Endothelial cell of umbilical vein (primary cell): ENCODE measurements at regions not wholly inside any gene's neighbourhood (a gene's known extent, or its start where the extent isn't known, plus 50 kb on each side); places are given as distances from the start of the nearest gene placed in this dataset.

Experiments used
- BruUV-seq: library from RNA; stranded (reverse); fragments of 400-500 nt; replicated peaks from 2 replicates; lab custom pipeline; 2021; lab: Mats Ljungman, UMichigan
- CTCF ChIA-PET: fragments of 300-600, 350-600 bp; sonication (Branson Sonifier 250); formaldehyde crosslinking; loops from one replicate; lab custom pipeline; 2021; ENCODE audit warnings: antibody characterized with exemption, inconsistent platforms; lab: Charles Lee
- POLR2A ChIA-PET: fragments of 300-600, 350-600 bp; sonication (Branson Sonifier 250); formaldehyde crosslinking; loops from one replicate; lab custom pipeline; 2021; ENCODE audit warnings: antibody characterized with exemption, inconsistent platforms; lab: Charles Lee
- DNase-seq: peaks from one replicate; pipeline ENCODE4 v3.0.0-alpha.2; 2011; ENCODE audit warnings: low read depth, low spot score
- FAIRE-seq: peaks from 2 replicates; lab custom pipeline; 2011; peaks lifted over from hg19 to GRCh38; lab: Jason Lieb, UNC
- H2AFZ ChIP-seq: 2 replicates; pipeline ENCODE4 v1.6.0; 2012; ENCODE audit warnings: low read depth, low read length, control low read depth, inconsistent platforms
- H3K27ac ChIP-seq: 2 replicates; pipeline ENCODE4 v1.5.1; 2011; ENCODE audit warnings: low read depth, mild to moderate bottlenecking, control low read depth, low read length, moderate library complexity; ENCODE audit not compliant: insufficient read depth
- H3K27me3 ChIP-seq, 2 experiments: 2 replicates each; pipeline versions ENCODE4 v1.6.0 to v1.6.1; 2011; ENCODE audit warnings: low read length in 2 of 2, mixed read lengths in 1 of 2; ENCODE audit not compliant: control insufficient read depth in 2 of 2, insufficient read depth in 2 of 2
- H3K36me3 ChIP-seq, 2 experiments: 2 replicates in 1 of 2; 3 replicates in 1 of 2; pipeline ENCODE4 v1.5.1; 2011; ENCODE audit warnings: low read length in 2 of 2, mild to moderate bottlenecking in 1 of 2, moderate library complexity in 1 of 2; ENCODE audit not compliant: control insufficient read depth in 2 of 2, insufficient read depth in 2 of 2; ENCODE audit errors: extremely low read depth in 1 of 2
- H3K4me1 ChIP-seq: 3 replicates; pipeline ENCODE4 v1.5.1; 2011; ENCODE audit warnings: mild to moderate bottlenecking, low read length; ENCODE audit not compliant: control insufficient read depth, insufficient read depth; ENCODE audit errors: extremely low read depth
- H3K4me2 ChIP-seq: 2 replicates; pipeline ENCODE4 v1.6.1; 2011; ENCODE audit warnings: low read length, control low read depth, mixed read lengths; ENCODE audit not compliant: insufficient read depth
- H3K4me3 ChIP-seq, 3 experiments: fragments of 200-600 bp in 1 of 3; sonication (generic), shearing (Covaris generic) in 1 of 3; replicated peaks in 1 of 3; 2 replicates each; pipeline ENCODE4 v1.5.1; 2011 to 2016; ENCODE audit warnings: control low read depth in 3 of 3, low read length in 3 of 3, mild to moderate bottlenecking in 2 of 3, inconsistent platforms in 1 of 3, low read depth in 1 of 3, moderate library complexity in 1 of 3; ENCODE audit not compliant: insufficient read depth in 1 of 3
- H3K79me2 ChIP-seq: 2 replicates; pipeline ENCODE4 v1.6.0; 2012; ENCODE audit warnings: low read length, inconsistent platforms; ENCODE audit not compliant: control insufficient read depth, insufficient read depth
- H3K9ac ChIP-seq: replicated peaks from 2 replicates; pipeline ENCODE3; 2011; ENCODE audit warnings: low read length, control low read depth; ENCODE audit not compliant: insufficient read depth; ENCODE audit errors: extremely low read depth
- H3K9me1 ChIP-seq: replicated peaks from 3 replicates; pipeline ENCODE4 v1.6.0; 2011; ENCODE audit warnings: mild to moderate bottlenecking, low read length; ENCODE audit not compliant: control insufficient read depth, insufficient read depth; ENCODE audit errors: extremely low read depth
- H3K9me3 ChIP-seq: replicated peaks from 2 replicates; pipeline ENCODE4 v1.5.1; 2012; ENCODE audit warnings: low read length, inconsistent platforms; ENCODE audit not compliant: control insufficient read depth, insufficient read depth
- H4K20me1 ChIP-seq: replicated peaks from 2 replicates; pipeline ENCODE3; 2011; ENCODE audit warnings: mild to moderate bottlenecking, low read length; ENCODE audit not compliant: control insufficient read depth, insufficient read depth; ENCODE audit errors: extremely low read depth
- FOS ChIP-seq: IDR thresholded peaks from 2 replicates; pipeline ENCODE4 v1.6.1; 2011; ENCODE audit warnings: mild to moderate bottlenecking, low read length, moderate library complexity, borderline replicate concordance; ENCODE audit not compliant: insufficient read depth
- GATA2 ChIP-seq: IDR thresholded peaks from 2 replicates; pipeline ENCODE4 v1.7.0; 2011; ENCODE audit warnings: low read depth, mild to moderate bottlenecking, moderate library complexity, mixed read lengths, low read length; ENCODE audit not compliant: insufficient read length, insufficient read depth
- JUN ChIP-seq: IDR thresholded peaks from 2 replicates; pipeline ENCODE4 v1.6.1; 2011; ENCODE audit warnings: borderline replicate concordance, low read depth; ENCODE audit not compliant: insufficient read length, insufficient read depth
- MYC ChIP-seq: IDR thresholded peaks from one replicate; pipeline ENCODE4 v1.6.1; 2011; ENCODE audit warnings: mild to moderate bottlenecking, low read depth, low read length
- POLR2A ChIP-seq: IDR thresholded peaks from 2 replicates; pipeline ENCODE4 v1.6.1; 2012; ENCODE audit warnings: low read depth, mild to moderate bottlenecking, control low read depth, low read length
- POLR2AphosphoS5 ChIP-seq: IDR thresholded peaks from 2 replicates; pipeline ENCODE4 v1.6.1; 2012; ENCODE audit warnings: low read depth, mild to moderate bottlenecking, control low read depth, low read length, moderate library complexity; ENCODE audit not compliant: insufficient read depth
- dilution Hi-C: fragments of 300-500 bp; cut with MboI; formaldehyde crosslinking; loops from one replicate; pipeline ENCODE4 v1.15.0; 2019; ENCODE audit warnings: low sequenced_read_pairs; ENCODE audit not compliant: extremely low pct_ligation_motif_present
- intact Hi-C: fragments of 100-400 bp; cut with micrococcal nuclease; formaldehyde crosslinking; loops from one replicate; pipeline ENCODE4 v1.10.0; 2022
- TF ChIP-seq, protein P1 (sequence below), 2 donors: IDR thresholded peaks; 1 replicate in 1 of 2; 2 replicates in 1 of 2; pipeline ENCODE4 v1.5.1; 2011; ENCODE audit warnings: low read length in 2 of 2, mild to moderate bottlenecking in 2 of 2, moderate library complexity in 2 of 2, control low read depth in 1 of 2, inconsistent platforms in 1 of 2, low read depth in 1 of 2; ENCODE audit not compliant: insufficient read depth in 1 of 2; ENCODE audit errors: extremely low read depth in 1 of 2
- TF ChIP-seq, protein P2 (sequence below): IDR thresholded peaks from 2 replicates; pipeline ENCODE4 v1.6.1; 2011; ENCODE audit not compliant: insufficient read depth, insufficient read length

DNA sequence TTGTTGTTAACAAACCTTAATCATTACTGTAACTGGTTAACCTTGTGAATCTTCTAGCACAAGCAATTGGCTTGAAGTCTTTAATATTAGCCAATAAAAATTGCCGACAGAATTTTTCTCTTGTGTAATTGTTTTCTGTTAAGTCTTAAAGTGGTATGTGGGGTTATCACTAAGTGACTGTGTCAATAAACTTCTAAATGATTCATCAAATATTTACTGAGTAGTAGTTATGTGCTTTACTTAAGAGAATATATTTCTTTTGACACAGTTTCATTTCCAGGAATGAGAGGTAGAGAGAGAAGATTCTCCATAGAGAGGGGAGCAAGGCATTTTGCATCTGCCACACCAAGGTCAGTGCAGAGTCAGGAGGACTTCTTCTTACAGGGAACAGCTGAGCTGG is 2361.6 kb upstream of the AGA start:
- Histone ChIP-seq H3K4me2 (no peak overlapping the region), H3K9me1 (no peaks in the 10 kb centered on the region), H3K9ac (no peak overlapping the region), H3K27ac (no peak overlapping the region), H3K79me2 (no peaks in the 10 kb centered on the region), H3K4me3 (no peak overlapping the region), H2AFZ (no peak overlapping the region), H4K20me1 (no peaks in the 10 kb centered on the region), H3K4me1 (no peaks in the 10 kb centered on the region), H3K36me3 (no peaks in the 10 kb centered on the region), H3K27me3 (no peaks in the 10 kb centered on the region), H3K9me3 (no peaks in the 10 kb centered on the region)
- ChIA-PET CTCF (no interaction called here), POLR2A (no interaction called here)
- dilution Hi-C loops: no loop called here
- DNase-seq: no peak
- TF ChIP-seq FOS (no peak), GATA2 (no peak), POLR2A (no peak), POLR2AphosphoS5 (no peak), JUN (no peak), MYC (no peak)
- TF ChIP-seq, protein P1, sequence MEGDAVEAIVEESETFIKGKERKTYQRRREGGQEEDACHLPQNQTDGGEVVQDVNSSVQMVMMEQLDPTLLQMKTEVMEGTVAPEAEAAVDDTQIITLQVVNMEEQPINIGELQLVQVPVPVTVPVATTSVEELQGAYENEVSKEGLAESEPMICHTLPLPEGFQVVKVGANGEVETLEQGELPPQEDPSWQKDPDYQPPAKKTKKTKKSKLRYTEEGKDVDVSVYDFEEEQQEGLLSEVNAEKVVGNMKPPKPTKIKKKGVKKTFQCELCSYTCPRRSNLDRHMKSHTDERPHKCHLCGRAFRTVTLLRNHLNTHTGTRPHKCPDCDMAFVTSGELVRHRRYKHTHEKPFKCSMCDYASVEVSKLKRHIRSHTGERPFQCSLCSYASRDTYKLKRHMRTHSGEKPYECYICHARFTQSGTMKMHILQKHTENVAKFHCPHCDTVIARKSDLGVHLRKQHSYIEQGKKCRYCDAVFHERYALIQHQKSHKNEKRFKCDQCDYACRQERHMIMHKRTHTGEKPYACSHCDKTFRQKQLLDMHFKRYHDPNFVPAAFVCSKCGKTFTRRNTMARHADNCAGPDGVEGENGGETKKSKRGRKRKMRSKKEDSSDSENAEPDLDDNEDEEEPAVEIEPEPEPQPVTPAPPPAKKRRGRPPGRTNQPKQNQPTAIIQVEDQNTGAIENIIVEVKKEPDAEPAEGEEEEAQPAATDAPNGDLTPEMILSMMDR (IDR thresholded peaks at IDR 0.05; ENCODE audit: extremely low read depth in 1 of 2, insufficient read depth in 1 of 2, low read depth in 1 of 2, low read length in 2 of 2): no peak
- TF ChIP-seq, protein P2, sequence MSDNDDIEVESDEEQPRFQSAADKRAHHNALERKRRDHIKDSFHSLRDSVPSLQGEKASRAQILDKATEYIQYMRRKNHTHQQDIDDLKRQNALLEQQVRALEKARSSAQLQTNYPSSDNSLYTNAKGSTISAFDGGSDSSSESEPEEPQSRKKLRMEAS: no peak
- intact Hi-C loops: no loop called here
- FAIRE-seq: no peak
- no TSS peak for BruUV-seq
